H9 (cell line): ENCODE measurements at regions not wholly inside any gene's neighbourhood (a gene's known extent, or its start where the extent isn't known, plus 50 kb on each side); places are given as distances from the start of the nearest gene placed in this dataset.

ENCODE experiments used
- DNase-seq: peaks from one replicate; pipeline ENCODE4 v3.0.0-alpha.2; 2017
- H2AFZ ChIP-seq: one replicate; pipeline ENCODE4 v1.6.1; 2013; ENCODE audit warnings: mild to moderate bottlenecking, low read length, control low read depth, moderate library complexity
- H2AK5ac ChIP-seq: 2 replicates; pipeline ENCODE4 v1.6.1; 2013; ENCODE audit warnings: low read length, control low read depth, mixed read lengths; ENCODE audit not compliant: insufficient read length
- H2BK120ac ChIP-seq: one replicate; pipeline ENCODE4 v1.6.1; 2013; ENCODE audit warnings: low read depth, mild to moderate bottlenecking, low read length, control low read depth, inconsistent platforms; ENCODE audit not compliant: poor library complexity, severe bottlenecking
- H2BK12ac ChIP-seq: 2 replicates; pipeline ENCODE4 v1.6.1; 2013; ENCODE audit warnings: low read length, control low read depth, mixed read lengths, low read depth; ENCODE audit not compliant: insufficient read length
- H2BK15ac ChIP-seq: 2 replicates; pipeline ENCODE4 v1.6.1; 2013; ENCODE audit warnings: low read depth, low read length, control low read depth
- H2BK20ac ChIP-seq: one replicate; pipeline ENCODE4 v1.6.1; 2013; ENCODE audit warnings: low read depth, mild to moderate bottlenecking, low read length, control low read depth, inconsistent platforms; ENCODE audit not compliant: poor library complexity, severe bottlenecking
- H2BK5ac ChIP-seq: 2 replicates; pipeline ENCODE4 v1.6.1; 2013; ENCODE audit warnings: low read length, control low read depth, mixed read lengths; ENCODE audit not compliant: insufficient read length
- H3K14ac ChIP-seq: 2 replicates; pipeline ENCODE4 v1.6.1; 2013; ENCODE audit warnings: low read length, control low read depth; ENCODE audit not compliant: insufficient read depth
- H3K18ac ChIP-seq: 2 replicates; pipeline ENCODE4 v1.6.1; 2013; ENCODE audit warnings: low read depth, mild to moderate bottlenecking, mixed read lengths, low read length, control low read depth; ENCODE audit not compliant: insufficient read length
- H3K23ac ChIP-seq: 2 replicates; pipeline ENCODE4 v1.6.1; 2013; ENCODE audit warnings: low read length, control low read depth, mixed read lengths, low read depth; ENCODE audit not compliant: insufficient read length
- H3K23me2 ChIP-seq: 2 replicates; pipeline ENCODE4 v1.6.1; 2013; ENCODE audit warnings: low read depth, mild to moderate bottlenecking, mixed read lengths, low read length, control low read depth; ENCODE audit not compliant: insufficient read length, poor library complexity, severe bottlenecking
- H3K27ac ChIP-seq: 2 replicates; pipeline ENCODE4 v1.5.1; 2013; ENCODE audit warnings: low read length, control low read depth, mixed read lengths, low read depth; ENCODE audit not compliant: insufficient read length
- H3K27me3 ChIP-seq: 2 replicates; pipeline ENCODE4 v1.6.1; 2013; ENCODE audit warnings: low read length, control low read depth, inconsistent platforms; ENCODE audit not compliant: insufficient read depth
- H3K4ac ChIP-seq: 2 replicates; pipeline ENCODE4 v1.6.1; 2013; ENCODE audit warnings: low read depth, mild to moderate bottlenecking, control low read depth, inconsistent platforms, low read length, moderate library complexity
- H3K4me1 ChIP-seq: 2 replicates; pipeline ENCODE4 v1.6.1; 2013; ENCODE audit warnings: low read length, control low read depth, inconsistent platforms; ENCODE audit not compliant: insufficient read depth
- H3K4me2 ChIP-seq: 2 replicates; pipeline ENCODE4 v1.6.1; 2013; ENCODE audit warnings: low read length, control low read depth, mixed read lengths; ENCODE audit not compliant: insufficient read length, insufficient read depth
- H3K56ac ChIP-seq: 2 replicates; pipeline ENCODE4 v1.6.1; 2013; ENCODE audit warnings: low read depth, mild to moderate bottlenecking, mixed read lengths, low read length, control low read depth; ENCODE audit not compliant: insufficient read length
- H3K79me1 ChIP-seq: 2 replicates; pipeline ENCODE4 v1.6.1; 2013; ENCODE audit warnings: low read depth, mild to moderate bottlenecking, moderate library complexity, low read length, control low read depth, inconsistent platforms; ENCODE audit not compliant: insufficient read depth, poor library complexity, severe bottlenecking
- H3K79me2 ChIP-seq: 2 replicates; pipeline ENCODE4 v1.6.1; 2013; ENCODE audit warnings: low read length, control low read depth, inconsistent platforms; ENCODE audit not compliant: insufficient read depth
- H3K9ac ChIP-seq: 2 replicates; pipeline ENCODE4 v1.6.1; 2013; ENCODE audit warnings: low read length, control low read depth, mixed read lengths; ENCODE audit not compliant: insufficient read length; ENCODE audit errors: extremely low read depth
- H3K9me3 ChIP-seq: one replicate; pipeline ENCODE4 v1.6.1; 2013; ENCODE audit warnings: low read depth, low read length, inconsistent platforms; ENCODE audit not compliant: control insufficient read depth
- H3T11ph ChIP-seq: one replicate; pipeline ENCODE4 v1.6.1; 2013; ENCODE audit warnings: mild to moderate bottlenecking, low read length, control low read depth, inconsistent platforms
- H4K20me1 ChIP-seq: one replicate; pipeline ENCODE4 v1.6.1; 2013; ENCODE audit not compliant: control insufficient read depth, insufficient read length, insufficient read depth
- H4K5ac ChIP-seq: 2 replicates; pipeline ENCODE4 v1.6.1; 2013; ENCODE audit warnings: low read depth, mild to moderate bottlenecking, mixed read lengths, low read length, control low read depth; ENCODE audit not compliant: insufficient read length
- H4K8ac ChIP-seq: replicated peaks from 2 replicates; pipeline ENCODE4 v1.6.1; 2013; ENCODE audit warnings: low read length, control low read depth, mixed read lengths, low read depth; ENCODE audit not compliant: insufficient read length
- H4K91ac ChIP-seq: 2 replicates; pipeline ENCODE4 v1.6.1; 2013; ENCODE audit warnings: low read depth, mild to moderate bottlenecking, moderate library complexity, mixed read lengths, low read length, control low read depth; ENCODE audit not compliant: insufficient read length
- H3K27ac Mint-ChIP-seq, 3 experiments: 2 replicates in 2 of 3; 3 replicates in 1 of 3; pipeline ENCODE4 v1.8.0; 2020 to 2021; ENCODE audit warnings: mixed read lengths in 3 of 3, mild to moderate bottlenecking in 1 of 3, moderate library complexity in 1 of 3
- H3K27me3 Mint-ChIP-seq: 2 replicates; pipeline ENCODE4 v1.8.0; 2021; ENCODE audit warnings: low read depth, mild to moderate bottlenecking, moderate library complexity, mixed read lengths
- H3K36me3 Mint-ChIP-seq, 3 experiments: 2 replicates in 2 of 3; 3 replicates in 1 of 3; pipeline ENCODE4 v1.8.0; 2020 to 2021; ENCODE audit warnings: low read depth in 3 of 3, mixed read lengths in 3 of 3; ENCODE audit not compliant: insufficient read depth in 1 of 3
- H3K4me1 Mint-ChIP-seq, 2 experiments: 2 replicates each; pipeline ENCODE4 v1.8.0; 2020; ENCODE audit warnings: mixed read lengths in 2 of 2
- H3K4me3 Mint-ChIP-seq, 2 experiments: 2 replicates in 1 of 2; 3 replicates in 1 of 2; pipeline ENCODE4 v1.8.0; 2020 to 2021; ENCODE audit warnings: mild to moderate bottlenecking in 2 of 2, mixed read lengths in 2 of 2, moderate library complexity in 1 of 2
- H3K9me3 Mint-ChIP-seq, 2 experiments: 2 replicates in 1 of 2; 3 replicates in 1 of 2; pipeline ENCODE4 v1.8.0; 2020; ENCODE audit warnings: mild to moderate bottlenecking in 2 of 2, mixed read lengths in 2 of 2, moderate library complexity in 1 of 2
- WGBS: extraction: QIAGEN DNeasy Blood & Tissue Kit; methylation state at CpG from one replicate; pipeline ENCODE4 v1.1.7; 2013; ENCODE audit warnings: missing lambda C conversion rate, low lambda C conversion rate, mixed read lengths; ENCODE audit not compliant: insufficient read length; ENCODE audit errors: extremely low coverage; 5-methylcytosine and 5-hydroxymethylcytosine counted together
- TF ChIP-seq, protein P1 (sequence below): fragments of 200-600 bp; sonication (generic); conservative IDR thresholded peaks from 3 replicates; pipeline ENCODE4 v1.8.0; 2021; ENCODE audit warnings: antibody characterized with exemption, mild to moderate bottlenecking

DNA sequence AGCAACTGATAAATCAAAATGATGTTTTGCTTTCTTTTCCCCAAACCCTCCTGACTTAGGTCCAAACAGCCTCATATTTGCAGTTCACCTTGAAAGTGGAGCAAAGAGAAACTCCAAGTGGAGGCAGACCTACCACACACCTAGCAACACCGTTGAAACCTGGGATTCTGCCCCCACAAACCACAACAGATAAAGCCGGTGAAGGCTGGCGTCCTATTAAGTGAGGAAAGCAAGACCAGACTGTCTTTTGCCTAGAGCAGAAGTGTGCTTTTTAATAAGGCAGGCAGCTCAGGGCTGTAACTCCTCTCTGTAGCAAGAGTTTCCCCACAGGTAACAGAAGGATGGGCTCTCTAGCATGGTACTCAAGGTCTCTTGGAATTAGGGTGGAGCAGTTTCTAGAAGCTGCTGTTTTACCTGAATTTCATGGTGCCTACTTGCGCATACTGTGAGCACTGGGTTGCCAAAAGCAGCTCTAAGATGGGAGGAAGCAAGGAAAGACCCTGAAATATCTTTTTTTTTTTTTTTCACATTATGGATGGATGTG, 336.9 kb downstream of the BCL11A start:
- no peaks in the 10 kb centered on the region for H3K36me3 Mint-ChIP-seq
- no peak overlapping the region for H3K4me3 Mint-ChIP-seq
- Histone ChIP-seq H3K56ac (no peak overlapping the region), H3K18ac (no peak overlapping the region), H2AFZ (no peak overlapping the region), H3K23ac (no peak overlapping the region), H3K27ac (no peak overlapping the region), H3K4ac (no peak overlapping the region), H2BK20ac (no peak overlapping the region), H2BK5ac (no peak overlapping the region), H2AK5ac (no peak overlapping the region), H3K4me2 (no peak overlapping the region), H3T11ph (no peak overlapping the region), H3K23me2 (no peaks in the 10 kb centered on the region), H3K79me1 (no peaks in the 10 kb centered on the region), H4K20me1 (no peaks in the 10 kb centered on the region), H4K5ac (no peak overlapping the region), H3K4me1 (no peaks in the 10 kb centered on the region), H2BK120ac (no peak overlapping the region), H4K8ac (no peak overlapping the region), H3K14ac (no peak overlapping the region), H3K27me3 (no peaks in the 10 kb centered on the region), H3K79me2 (no peaks in the 10 kb centered on the region), H4K91ac (no peak overlapping the region), H3K9me3 (no peaks in the 10 kb centered on the region), H3K9ac (no peak overlapping the region), H2BK15ac (no peak overlapping the region), H2BK12ac (no peak overlapping the region)
- H3K27ac Mint-ChIP-seq: no peak overlapping the region
- TF ChIP-seq, protein P1, sequence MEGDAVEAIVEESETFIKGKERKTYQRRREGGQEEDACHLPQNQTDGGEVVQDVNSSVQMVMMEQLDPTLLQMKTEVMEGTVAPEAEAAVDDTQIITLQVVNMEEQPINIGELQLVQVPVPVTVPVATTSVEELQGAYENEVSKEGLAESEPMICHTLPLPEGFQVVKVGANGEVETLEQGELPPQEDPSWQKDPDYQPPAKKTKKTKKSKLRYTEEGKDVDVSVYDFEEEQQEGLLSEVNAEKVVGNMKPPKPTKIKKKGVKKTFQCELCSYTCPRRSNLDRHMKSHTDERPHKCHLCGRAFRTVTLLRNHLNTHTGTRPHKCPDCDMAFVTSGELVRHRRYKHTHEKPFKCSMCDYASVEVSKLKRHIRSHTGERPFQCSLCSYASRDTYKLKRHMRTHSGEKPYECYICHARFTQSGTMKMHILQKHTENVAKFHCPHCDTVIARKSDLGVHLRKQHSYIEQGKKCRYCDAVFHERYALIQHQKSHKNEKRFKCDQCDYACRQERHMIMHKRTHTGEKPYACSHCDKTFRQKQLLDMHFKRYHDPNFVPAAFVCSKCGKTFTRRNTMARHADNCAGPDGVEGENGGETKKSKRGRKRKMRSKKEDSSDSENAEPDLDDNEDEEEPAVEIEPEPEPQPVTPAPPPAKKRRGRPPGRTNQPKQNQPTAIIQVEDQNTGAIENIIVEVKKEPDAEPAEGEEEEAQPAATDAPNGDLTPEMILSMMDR: no peak
- H3K4me1 Mint-ChIP-seq: peaks cover 18 to 33% of the 10 kb centered on the region in 2 experiments
- DNase-seq: no peak
- WGBS: no CpG with 5 or more reads among the region's 4 CpGs
- no peaks in the 10 kb centered on the region for H3K27me3 Mint-ChIP-seq
- H3K9me3 Mint-ChIP-seq: no peaks in the 10 kb centered on the region
